ENCODE measurements at regions not wholly inside any gene's neighbourhood (a gene's known extent, or its start where the extent isn't known, plus 50 kb on each side); places are given as distances from the start of the nearest gene placed in this dataset.

GRCh38 chr15:62228604-62229003 lies 63.5 kb upstream of the C2CD4B start:
- H3K9me3 ChIP-seq (replicated peaks; ENCODE audit: insufficient read depth, low read length) = no peaks in the 10 kb centered on the region
- no peaks in the 10 kb centered on the region for H3F3A ChIP-seq (ENCODE audit: insufficient read depth, low read length)
- no peak overlapping the region for H3K4me3 ChIP-seq (ENCODE audit: low read length)
- H3K27ac ChIP-seq (ENCODE audit: low read length) = no peak overlapping the region
- no peaks in the 10 kb centered on the region for H4K20me1 ChIP-seq (ENCODE audit: insufficient read depth, low read length)
- no peak overlapping the region for H3K4me2 ChIP-seq (ENCODE audit: low read depth, low read length)
- TF ChIP-seq, protein P1, sequence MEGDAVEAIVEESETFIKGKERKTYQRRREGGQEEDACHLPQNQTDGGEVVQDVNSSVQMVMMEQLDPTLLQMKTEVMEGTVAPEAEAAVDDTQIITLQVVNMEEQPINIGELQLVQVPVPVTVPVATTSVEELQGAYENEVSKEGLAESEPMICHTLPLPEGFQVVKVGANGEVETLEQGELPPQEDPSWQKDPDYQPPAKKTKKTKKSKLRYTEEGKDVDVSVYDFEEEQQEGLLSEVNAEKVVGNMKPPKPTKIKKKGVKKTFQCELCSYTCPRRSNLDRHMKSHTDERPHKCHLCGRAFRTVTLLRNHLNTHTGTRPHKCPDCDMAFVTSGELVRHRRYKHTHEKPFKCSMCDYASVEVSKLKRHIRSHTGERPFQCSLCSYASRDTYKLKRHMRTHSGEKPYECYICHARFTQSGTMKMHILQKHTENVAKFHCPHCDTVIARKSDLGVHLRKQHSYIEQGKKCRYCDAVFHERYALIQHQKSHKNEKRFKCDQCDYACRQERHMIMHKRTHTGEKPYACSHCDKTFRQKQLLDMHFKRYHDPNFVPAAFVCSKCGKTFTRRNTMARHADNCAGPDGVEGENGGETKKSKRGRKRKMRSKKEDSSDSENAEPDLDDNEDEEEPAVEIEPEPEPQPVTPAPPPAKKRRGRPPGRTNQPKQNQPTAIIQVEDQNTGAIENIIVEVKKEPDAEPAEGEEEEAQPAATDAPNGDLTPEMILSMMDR (IDR thresholded peaks at IDR 0.05; ENCODE audit: low read length) = no peak
- TF ChIP-seq EZH2phosphoT487 (IDR thresholded peaks at IDR 0.05; ENCODE audit: low read length) (no peak), EZH2 (optimal IDR thresholded peaks at IDR 0.05; ENCODE audit: low read depth, low read length) (no peak)
- no peaks in the 10 kb centered on the region for H3K27me3 ChIP-seq (replicated peaks; ENCODE audit: insufficient read depth, low read length)
- H3K36me3 ChIP-seq (replicated peaks; ENCODE audit: insufficient read depth, low read length) = no peaks in the 10 kb centered on the region
- no peaks in the 10 kb centered on the region for H3K79me2 ChIP-seq (ENCODE audit: low read length)
- H3K9me2 ChIP-seq (replicated peaks; ENCODE audit: insufficient read depth, low read length) = no peaks in the 10 kb centered on the region
- no peak overlapping the region for H2AFZ ChIP-seq (ENCODE audit: low read length)
- DNase-seq = no peak
- H3K4me1 ChIP-seq (ENCODE audit: low read length) = no peaks in the 10 kb centered on the region
- H3K9ac ChIP-seq (ENCODE audit: low read length) = no peak overlapping the region

GRCh38 chr15:62231856-62232255 lies 66.8 kb upstream of the C2CD4B start:
- H3K27me3 ChIP-seq (replicated peaks; ENCODE audit: insufficient read depth, low read length) = no peaks in the 10 kb centered on the region
- H3F3A ChIP-seq (ENCODE audit: insufficient read depth, low read length) = no peaks in the 10 kb centered on the region
- no peak for DNase-seq

GRCh38 chr15:62240121-62241096 lies 75.3 kb upstream of the C2CD4B start:
- no peaks in the 10 kb centered on the region for H3K9me3 ChIP-seq (replicated peaks; ENCODE audit: insufficient read depth, low read length)
- no peaks in the 10 kb centered on the region for H3K4me1 ChIP-seq (ENCODE audit: low read length)
- H3K9ac ChIP-seq (ENCODE audit: low read length) = no peak overlapping the region
- H3K9me2 ChIP-seq (replicated peaks; ENCODE audit: insufficient read depth, low read length) = no peaks in the 10 kb centered on the region
- H3K36me3 ChIP-seq (replicated peaks; ENCODE audit: insufficient read depth, low read length) = no peaks in the 10 kb centered on the region
- no peak for DNase-seq
- no peaks in the 10 kb centered on the region for H3K79me2 ChIP-seq (ENCODE audit: low read length)
- H3F3A ChIP-seq (ENCODE audit: insufficient read depth, low read length) = no peaks in the 10 kb centered on the region
- no peak for TF ChIP-seq EZH2 (optimal IDR thresholded peaks at IDR 0.05; ENCODE audit: low read depth, low read length)
- no peaks in the 10 kb centered on the region for H4K20me1 ChIP-seq (ENCODE audit: insufficient read depth, low read length)
- H3K27ac ChIP-seq (ENCODE audit: low read length) = no peak overlapping the region
- H3K4me3 ChIP-seq (ENCODE audit: low read length) = no peak overlapping the region
- no peak overlapping the region for H2AFZ ChIP-seq (ENCODE audit: low read length)
- H3K4me2 ChIP-seq (ENCODE audit: low read depth, low read length) = no peak overlapping the region
- H3K27me3 ChIP-seq (replicated peaks; ENCODE audit: insufficient read depth, low read length) = no peaks in the 10 kb centered on the region

More at GRCh38 chr15:62231856-62232255, 66.8 kb upstream of the C2CD4B start:
- no peak overlapping the region for H2AFZ ChIP-seq (ENCODE audit: low read length)
- H3K4me1 ChIP-seq (ENCODE audit: low read length) = no peaks in the 10 kb centered on the region
- TF ChIP-seq, protein P1 (IDR thresholded peaks at IDR 0.05; ENCODE audit: low read length) = no peak
- TF ChIP-seq EZH2phosphoT487 (IDR thresholded peaks at IDR 0.05; ENCODE audit: low read length) = no peak
- no peak for TF ChIP-seq EZH2 (optimal IDR thresholded peaks at IDR 0.05; ENCODE audit: low read depth, low read length)
- H3K9ac ChIP-seq (ENCODE audit: low read length) = no peak overlapping the region
- H3K9me3 ChIP-seq (replicated peaks; ENCODE audit: insufficient read depth, low read length) = no peaks in the 10 kb centered on the region
- no peak overlapping the region for H3K4me2 ChIP-seq (ENCODE audit: low read depth, low read length)
- no peaks in the 10 kb centered on the region for H4K20me1 ChIP-seq (ENCODE audit: insufficient read depth, low read length)
- H3K27ac ChIP-seq (ENCODE audit: low read length) = no peak overlapping the region
- H3K9me2 ChIP-seq (replicated peaks; ENCODE audit: insufficient read depth, low read length) = no peaks in the 10 kb centered on the region
- no peaks in the 10 kb centered on the region for H3K36me3 ChIP-seq (replicated peaks; ENCODE audit: insufficient read depth, low read length)
- no peaks in the 10 kb centered on the region for H3K79me2 ChIP-seq (ENCODE audit: low read length)
- H3K4me3 ChIP-seq (ENCODE audit: low read length) = no peak overlapping the region

All from MM.1S (cell line).